ENCODE measurements at regions not wholly inside any gene's neighbourhood (a gene's known extent, or its start where the extent isn't known, plus 50 kb on each side); places are given as distances from the start of the nearest gene placed in this dataset.

DNA sequence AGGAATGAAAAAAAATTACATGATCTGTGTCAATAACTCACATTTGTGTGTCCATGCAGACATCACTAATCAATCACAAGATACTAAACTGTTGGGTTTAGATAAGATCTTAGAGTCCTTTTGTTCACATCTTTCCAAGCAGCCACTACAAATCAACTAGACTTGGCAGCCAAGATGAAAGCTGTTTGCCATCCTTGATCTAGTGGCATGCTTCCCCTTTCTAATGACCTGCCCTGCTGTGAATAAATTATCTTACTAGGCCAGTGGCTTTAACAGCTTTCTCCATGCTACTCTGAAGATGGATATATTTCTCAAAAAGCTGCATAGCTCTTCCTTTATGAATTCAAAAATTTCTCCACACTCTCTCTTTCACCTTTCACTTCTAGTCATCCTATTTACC, 1338.0 kb upstream of the ACVR2A start:
- Histone ChIP-seq H3K27me3 (replicated peaks) (no peaks in the 10 kb centered on the region), H3K4me3 (ENCODE audit: low read depth, low read length) (no peak overlapping the region), H3K36me3 (replicated peaks) (no peaks in the 10 kb centered on the region), H3K27ac (no peak overlapping the region)
- TF ChIP-seq, protein P1, sequence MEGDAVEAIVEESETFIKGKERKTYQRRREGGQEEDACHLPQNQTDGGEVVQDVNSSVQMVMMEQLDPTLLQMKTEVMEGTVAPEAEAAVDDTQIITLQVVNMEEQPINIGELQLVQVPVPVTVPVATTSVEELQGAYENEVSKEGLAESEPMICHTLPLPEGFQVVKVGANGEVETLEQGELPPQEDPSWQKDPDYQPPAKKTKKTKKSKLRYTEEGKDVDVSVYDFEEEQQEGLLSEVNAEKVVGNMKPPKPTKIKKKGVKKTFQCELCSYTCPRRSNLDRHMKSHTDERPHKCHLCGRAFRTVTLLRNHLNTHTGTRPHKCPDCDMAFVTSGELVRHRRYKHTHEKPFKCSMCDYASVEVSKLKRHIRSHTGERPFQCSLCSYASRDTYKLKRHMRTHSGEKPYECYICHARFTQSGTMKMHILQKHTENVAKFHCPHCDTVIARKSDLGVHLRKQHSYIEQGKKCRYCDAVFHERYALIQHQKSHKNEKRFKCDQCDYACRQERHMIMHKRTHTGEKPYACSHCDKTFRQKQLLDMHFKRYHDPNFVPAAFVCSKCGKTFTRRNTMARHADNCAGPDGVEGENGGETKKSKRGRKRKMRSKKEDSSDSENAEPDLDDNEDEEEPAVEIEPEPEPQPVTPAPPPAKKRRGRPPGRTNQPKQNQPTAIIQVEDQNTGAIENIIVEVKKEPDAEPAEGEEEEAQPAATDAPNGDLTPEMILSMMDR (IDR thresholded peaks at IDR 0.05; ENCODE audit: low read depth, low read length, missing control alignments) = no peak
- in situ Hi-C loops (cut with HindIII; ENCODE audit: low pct_ligation_motif_present, low sequenced_read_pairs) = no loop called here
- no peak for DNase-seq

GRCh38 chr2:146503366-146503765, 1341.5 kb upstream of the ACVR2A start:
- no peak overlapping the region for H3K27ac ChIP-seq
- in situ Hi-C loops (cut with HindIII; ENCODE audit: low pct_ligation_motif_present, low sequenced_read_pairs) = no loop called here
- H3K4me3 ChIP-seq (ENCODE audit: low read depth, low read length) = no peak overlapping the region
- H3K36me3 ChIP-seq (replicated peaks) = no peaks in the 10 kb centered on the region
- TF ChIP-seq, protein P1 (IDR thresholded peaks at IDR 0.05; ENCODE audit: low read depth, low read length, missing control alignments) = no peak
- no peaks in the 10 kb centered on the region for H3K27me3 ChIP-seq (replicated peaks)
- no peak for DNase-seq

- H3K27ac ChIP-seq = no peak overlapping the region
- no peaks in the 10 kb centered on the region for H3K27me3 ChIP-seq (replicated peaks)
- no peaks in the 10 kb centered on the region for H3K36me3 ChIP-seq (replicated peaks)
- in situ Hi-C loops (cut with HindIII; ENCODE audit: low pct_ligation_motif_present, low sequenced_read_pairs) = no loop called here
- DNase-seq = no peak
- TF ChIP-seq, protein P1 (IDR thresholded peaks at IDR 0.05; ENCODE audit: low read depth, low read length, missing control alignments) = no peak
- H3K4me3 ChIP-seq (ENCODE audit: low read depth, low read length) = no peak overlapping the region
Observed at GRCh38 chr2:146496248-146496647, 1348.6 kb upstream of the ACVR2A start.

GRCh38 chr2:146489386-146489785, 1355.4 kb upstream of the ACVR2A start:
- Histone ChIP-seq H3K27me3 (replicated peaks) (no peaks in the 10 kb centered on the region), H3K27ac (no peak overlapping the region), H3K36me3 (replicated peaks) (no peaks in the 10 kb centered on the region), H3K4me3 (ENCODE audit: low read depth, low read length) (no peak overlapping the region)
- in situ Hi-C loops (cut with HindIII; ENCODE audit: low pct_ligation_motif_present, low sequenced_read_pairs) = no loop called here
- TF ChIP-seq, protein P1 (IDR thresholded peaks at IDR 0.05; ENCODE audit: low read depth, low read length, missing control alignments) = no peak
- DNase-seq = peak; percentile 13

DNA sequence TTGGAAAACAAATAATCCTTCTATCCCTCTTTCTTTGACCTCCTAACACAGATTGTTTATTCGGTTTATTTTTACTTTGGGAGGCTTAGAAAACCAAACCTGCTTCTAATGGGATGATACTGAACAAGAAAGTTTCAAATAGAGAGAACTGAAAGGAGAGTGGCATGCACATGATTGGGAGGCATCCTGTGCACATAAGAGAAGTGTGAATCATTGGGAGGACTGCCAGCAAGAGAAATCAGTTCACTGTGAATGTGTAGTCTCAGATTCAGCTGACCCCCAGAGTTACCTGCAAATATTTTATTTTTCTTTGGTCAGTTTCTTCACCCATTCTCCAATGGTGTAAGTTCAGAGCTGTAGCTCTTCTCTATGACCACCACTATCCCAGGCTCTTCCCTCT, 1363.2 kb upstream of the ACVR2A start:
- TF ChIP-seq, protein P1 (IDR thresholded peaks at IDR 0.05; ENCODE audit: low read depth, low read length, missing control alignments) = no peak
- H3K4me3 ChIP-seq (ENCODE audit: low read depth, low read length) = no peak overlapping the region
- peak; percentile 60 for DNase-seq
- H3K27ac ChIP-seq = no peak overlapping the region
- in situ Hi-C loops (cut with HindIII; ENCODE audit: low pct_ligation_motif_present, low sequenced_read_pairs) = no loop called here
- no peaks in the 10 kb centered on the region for H3K36me3 ChIP-seq (replicated peaks)
- H3K27me3 ChIP-seq (replicated peaks) = no peaks in the 10 kb centered on the region

DNA sequence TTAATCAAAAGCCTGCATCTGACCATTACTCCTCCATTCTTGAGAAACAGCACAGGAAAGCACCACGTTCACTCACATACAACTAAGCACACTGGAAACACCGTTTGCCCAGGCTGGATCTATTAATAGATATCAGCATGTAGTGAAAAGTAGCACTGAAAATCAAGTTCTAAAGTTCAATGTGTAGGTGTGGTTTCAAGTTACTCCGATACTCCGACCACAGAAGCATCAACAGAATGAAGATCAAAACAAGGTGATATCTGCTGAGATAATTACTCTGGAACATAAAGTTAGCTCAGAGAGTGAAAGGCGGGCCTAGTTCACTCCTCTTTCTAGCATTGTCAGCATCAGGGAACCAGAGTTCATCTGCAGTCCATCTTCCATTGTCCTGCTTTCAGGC, 1367.4 kb upstream of the ACVR2A start:
- Histone ChIP-seq H3K27ac (no peak overlapping the region), H3K27me3 (replicated peaks) (no peaks in the 10 kb centered on the region), H3K36me3 (replicated peaks) (no peaks in the 10 kb centered on the region), H3K4me3 (ENCODE audit: low read depth, low read length) (no peak overlapping the region)
- TF ChIP-seq, protein P1 (IDR thresholded peaks at IDR 0.05; ENCODE audit: low read depth, low read length, missing control alignments) = no peak
- in situ Hi-C loops (cut with HindIII; ENCODE audit: low pct_ligation_motif_present, low sequenced_read_pairs) = no loop called here
- DNase-seq = no peak
